T-helper 2 cell (primary cell): ENCODE measurements at regions not wholly inside any gene's neighbourhood (a gene's known extent, or its start where the extent isn't known, plus 50 kb on each side); places are given as distances from the start of the nearest gene placed in this dataset.

Source experiments
- DNase-seq, 5 experiments: peaks; one replicate each; pipeline versions ENCODE4 v3.0.0 to v3.0.0-alpha.2; 2012 to 2022

GRCh38 chr7:85478530-85478929, 291.7 kb upstream of the SEMA3D start:
- no peak for DNase-seq

GRCh38 chr7:85475476-85475875, 288.6 kb upstream of the SEMA3D start:
- no peak for DNase-seq

GRCh38 chr7:85475071-85475470, 288.2 kb upstream of the SEMA3D start:
- no peak for DNase-seq

GRCh38 chr7:85474234-85474633, 287.4 kb upstream of the SEMA3D start:
- no peak for DNase-seq

GRCh38 chr7:85471740-85472139, 284.9 kb upstream of the SEMA3D start:
- no peak for DNase-seq

- DNase-seq, result no peak
These were observed 284.5 kb upstream of the SEMA3D start for GRCh38 chr7:85471307-85471706.

- DNase-seq, result no peak
These were observed 282.7 kb upstream of the SEMA3D start for GRCh38 chr7:85469446-85470010.

- no peak for DNase-seq
These were observed 277.3 kb upstream of the SEMA3D start for GRCh38 chr7:85464042-85464651.

GRCh38 chr7:85462671-85463070, 275.8 kb upstream of the SEMA3D start:
- no peak for DNase-seq

GRCh38 chr7:85457911-85458310, 271.1 kb upstream of the SEMA3D start:
- no peak for DNase-seq

GRCh38 chr7:85456254-85456653, 269.4 kb upstream of the SEMA3D start:
- DNase-seq, result no peak

- no peak for DNase-seq
These were observed 268.0 kb upstream of the SEMA3D start for GRCh38 chr7:85454904-85455303.

- DNase-seq, result no peak
These were observed 265.8 kb upstream of the SEMA3D start for GRCh38 chr7:85452674-85453073.

- DNase-seq, result no peak
These were observed 262.6 kb upstream of the SEMA3D start for GRCh38 chr7:85449478-85449877.

GRCh38 chr7:85447004-85447403, 260.1 kb upstream of the SEMA3D start:
- DNase-seq, result no peak

- no peak for DNase-seq
These were observed 239.7 kb upstream of the SEMA3D start for GRCh38 chr7:85426487-85426960.

GRCh38 chr7:85424298-85424697, 237.4 kb upstream of the SEMA3D start:
- no peak for DNase-seq

- DNase-seq, result no peak
These were observed 236.5 kb upstream of the SEMA3D start for GRCh38 chr7:85423209-85423895.

- DNase-seq, result no peak
These were observed 228.9 kb upstream of the SEMA3D start for GRCh38 chr7:85415743-85416142.

- no peak for DNase-seq
These were observed 226.9 kb upstream of the SEMA3D start for GRCh38 chr7:85413718-85414117.

GRCh38 chr7:85412912-85413311, 226.1 kb upstream of the SEMA3D start:
- no peak for DNase-seq

- DNase-seq, result no peak
These were observed 220.5 kb upstream of the SEMA3D start for GRCh38 chr7:85407391-85407790.

GRCh38 chr7:85405016-85405902, 218.4 kb upstream of the SEMA3D start:
- DNase-seq, result no peak
